HFFc6 (cell line): ENCODE measurements at regions not wholly inside any gene's neighbourhood (a gene's known extent, or its start where the extent isn't known, plus 50 kb on each side); places are given as distances from the start of the nearest gene placed in this dataset.

Experiments
- DNase-seq: peaks from one replicate; pipeline ENCODE4 v3.0.0-alpha.2; 2018
- H3K27ac Mint-ChIP-seq: 2 replicates; pipeline ENCODE4 v1.8.0; 2020; ENCODE audit warnings: mild to moderate bottlenecking, mixed read lengths
- H3K27me3 Mint-ChIP-seq: 2 replicates; pipeline ENCODE4 v1.8.0; 2021; ENCODE audit warnings: mild to moderate bottlenecking, moderate library complexity, mixed read lengths; ENCODE audit not compliant: insufficient read depth
- H3K36me3 Mint-ChIP-seq: 2 replicates; pipeline ENCODE4 v1.8.0; 2021; ENCODE audit warnings: low read depth, mixed read lengths
- H3K4me1 Mint-ChIP-seq: 2 replicates; pipeline ENCODE4 v1.8.0; 2020; ENCODE audit warnings: low read depth, mixed read lengths
- H3K4me3 Mint-ChIP-seq: 2 replicates; pipeline ENCODE4 v1.8.0; 2020; ENCODE audit warnings: mild to moderate bottlenecking, moderate library complexity, mixed read lengths
- H3K9me3 Mint-ChIP-seq: 2 replicates; pipeline ENCODE4 v1.8.0; 2020; ENCODE audit warnings: mild to moderate bottlenecking, mixed read lengths
- TF ChIP-seq, protein P1 (sequence below): fragments of 200-600 bp; sonication (generic); IDR thresholded peaks from 2 replicates; pipeline ENCODE4 v1.5.0; 2021; ENCODE audit warnings: antibody characterized with exemption, mild to moderate bottlenecking

DNA sequence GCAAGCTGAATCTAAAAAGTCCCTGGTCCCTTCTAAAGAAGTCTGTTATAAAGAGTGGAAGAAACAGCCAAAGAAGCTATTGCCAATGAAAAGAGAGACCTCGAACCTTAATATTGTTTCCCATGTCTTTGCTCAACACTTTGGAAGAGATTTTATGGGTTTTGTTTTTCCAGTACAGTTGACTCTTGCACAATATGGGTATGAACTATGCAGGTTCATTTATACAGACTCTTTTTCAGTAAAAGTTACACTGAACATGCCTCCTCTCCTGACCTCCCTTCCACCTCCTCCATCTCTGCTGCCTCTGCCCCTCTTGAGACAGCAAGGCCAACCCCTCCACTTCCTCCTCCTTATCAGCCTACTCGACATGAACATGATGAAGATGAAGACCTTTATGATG is 332.5 kb downstream of the SETD4 start:
- TF ChIP-seq, protein P1, sequence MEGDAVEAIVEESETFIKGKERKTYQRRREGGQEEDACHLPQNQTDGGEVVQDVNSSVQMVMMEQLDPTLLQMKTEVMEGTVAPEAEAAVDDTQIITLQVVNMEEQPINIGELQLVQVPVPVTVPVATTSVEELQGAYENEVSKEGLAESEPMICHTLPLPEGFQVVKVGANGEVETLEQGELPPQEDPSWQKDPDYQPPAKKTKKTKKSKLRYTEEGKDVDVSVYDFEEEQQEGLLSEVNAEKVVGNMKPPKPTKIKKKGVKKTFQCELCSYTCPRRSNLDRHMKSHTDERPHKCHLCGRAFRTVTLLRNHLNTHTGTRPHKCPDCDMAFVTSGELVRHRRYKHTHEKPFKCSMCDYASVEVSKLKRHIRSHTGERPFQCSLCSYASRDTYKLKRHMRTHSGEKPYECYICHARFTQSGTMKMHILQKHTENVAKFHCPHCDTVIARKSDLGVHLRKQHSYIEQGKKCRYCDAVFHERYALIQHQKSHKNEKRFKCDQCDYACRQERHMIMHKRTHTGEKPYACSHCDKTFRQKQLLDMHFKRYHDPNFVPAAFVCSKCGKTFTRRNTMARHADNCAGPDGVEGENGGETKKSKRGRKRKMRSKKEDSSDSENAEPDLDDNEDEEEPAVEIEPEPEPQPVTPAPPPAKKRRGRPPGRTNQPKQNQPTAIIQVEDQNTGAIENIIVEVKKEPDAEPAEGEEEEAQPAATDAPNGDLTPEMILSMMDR = no peak
- no peaks in the 10 kb centered on the region for H3K27me3 Mint-ChIP-seq
- no peaks in the 10 kb centered on the region for H3K9me3 Mint-ChIP-seq
- no peaks in the 10 kb centered on the region for H3K4me1 Mint-ChIP-seq
- H3K4me3 Mint-ChIP-seq = no peak overlapping the region
- peaks cover 4% of the 10 kb centered on the region; the same call in 1 of the 2 replicates for H3K36me3 Mint-ChIP-seq
- no peak for DNase-seq
- H3K27ac Mint-ChIP-seq = no peak overlapping the region

DNA sequence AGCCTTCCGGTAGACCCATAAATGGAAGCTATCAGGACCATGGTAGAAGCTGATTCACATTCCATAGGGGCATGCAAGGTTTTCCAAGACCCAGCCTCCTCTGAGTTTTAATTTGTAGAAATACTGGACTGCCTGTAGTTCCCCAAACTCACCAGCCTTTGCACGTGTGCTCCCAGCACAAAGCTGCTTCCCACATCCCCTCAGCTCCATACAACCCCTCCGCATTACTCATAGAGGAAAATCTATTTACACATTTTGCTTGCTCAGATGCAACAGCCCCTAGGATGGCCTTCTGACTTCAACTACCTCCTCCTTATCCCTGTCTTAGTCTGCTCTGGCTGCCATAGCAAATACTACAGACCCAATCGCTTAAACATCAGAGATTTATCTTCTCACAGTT is 336.2 kb downstream of the SETD4 start:
- Mint-ChIP-seq H3K4me3 (no peak overlapping the region), H3K9me3 (no peaks in the 10 kb centered on the region), H3K27ac (no peak overlapping the region), H3K27me3 (no peaks in the 10 kb centered on the region), H3K36me3 (peaks cover 4% of the 10 kb centered on the region; the same call in 1 of the 2 replicates), H3K4me1 (no peaks in the 10 kb centered on the region)
- TF ChIP-seq, protein P1 = no peak
- no peak for DNase-seq

DNA sequence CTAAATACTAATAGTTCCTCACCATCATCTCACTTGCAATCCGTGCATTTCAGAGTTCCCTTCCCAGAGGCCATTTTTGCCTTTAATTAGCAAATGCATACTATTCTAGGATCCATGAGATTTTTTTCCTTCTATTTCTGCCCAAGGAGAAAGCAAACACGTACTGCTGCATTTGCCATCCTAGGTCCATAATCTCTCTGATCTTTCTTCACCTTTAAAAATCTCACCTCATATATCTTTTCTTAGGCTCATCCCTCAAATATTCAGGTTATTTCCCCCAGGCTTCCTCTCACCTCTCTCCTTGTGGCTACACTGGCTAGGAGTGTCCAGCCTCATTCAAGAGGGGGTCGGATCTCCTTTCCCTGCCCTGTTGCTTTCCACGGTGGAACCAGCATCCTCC is 338.6 kb downstream of the SETD4 start:
- Mint-ChIP-seq H3K4me1 (no peaks in the 10 kb centered on the region), H3K9me3 (no peaks in the 10 kb centered on the region), H3K27me3 (no peaks in the 10 kb centered on the region; the same call in 1 of the 2 replicates), H3K27ac (no peak overlapping the region), H3K4me3 (no peak overlapping the region), H3K36me3 (peaks cover 4% of the 10 kb centered on the region; the same call in 1 of the 2 replicates)
- DNase-seq = no peak
- TF ChIP-seq, protein P1 = no peak

GRCh38 chr21:35720208-35720731 is 340.1 kb downstream of the SETD4 start:
- Mint-ChIP-seq H3K4me3 (no peak overlapping the region), H3K27ac (no peak overlapping the region), H3K36me3 (peaks cover 1% of the 10 kb centered on the region; the same call in 1 of the 2 replicates), H3K9me3 (no peaks in the 10 kb centered on the region), H3K4me1 (no peaks in the 10 kb centered on the region), H3K27me3 (no peaks in the 10 kb centered on the region; the same call in 1 of the 2 replicates)
- TF ChIP-seq, protein P1 = no peak
- no peak for DNase-seq

DNA sequence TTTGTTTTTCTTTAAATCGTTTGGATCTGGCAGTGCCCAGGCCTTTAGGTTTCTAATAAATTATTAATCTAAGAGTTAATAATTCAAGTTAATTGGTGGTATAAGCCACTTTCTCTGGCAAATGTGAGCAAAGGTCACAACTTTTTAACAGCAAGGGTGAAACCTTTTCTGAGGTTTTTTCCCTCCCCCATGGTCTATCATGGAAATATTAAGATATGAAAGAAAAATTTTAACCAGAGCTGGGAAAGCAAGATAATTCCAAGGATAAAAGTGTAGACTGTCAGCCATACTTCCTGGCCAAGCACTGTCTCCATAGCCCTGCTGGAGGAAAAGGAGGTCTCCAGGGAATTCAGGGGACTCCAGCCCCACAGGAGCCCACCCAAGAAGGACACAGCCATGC is 341.2 kb downstream of the SETD4 start:
- H3K36me3 Mint-ChIP-seq = no peaks in the 10 kb centered on the region
- no peaks in the 10 kb centered on the region for H3K9me3 Mint-ChIP-seq
- DNase-seq = no peak
- no peaks in the 10 kb centered on the region for H3K4me1 Mint-ChIP-seq
- TF ChIP-seq, protein P1 = no peak
- no peaks in the 10 kb centered on the region; the same call in none of the 2 replicates for H3K27me3 Mint-ChIP-seq
- no peak overlapping the region for H3K27ac Mint-ChIP-seq
- no peak overlapping the region for H3K4me3 Mint-ChIP-seq
